T-helper 2 cell treated with Interferon-gamma antibody and Interleukin-4, amounts not matched to agents 5 μg/mL and 100 μg/mL, for 36 hours (primary cell): ENCODE measurements at regions not wholly inside any gene's neighbourhood (a gene's known extent, or its start where the extent isn't known, plus 50 kb on each side); places are given as distances from the start of the nearest gene placed in this dataset.
"Not testable (repeated sequence)": the region's sequence is repeated elsewhere in the genome, so short reads cannot be mapped to it uniquely, and the experiment has no call there.

Source experiments
- DNase-seq: peaks from one replicate; pipeline ENCODE4 v3.0.0; 2021; ENCODE audit warnings: low spot score
- H3K27ac Mint-ChIP-seq: one replicate; pipeline ENCODE4 v1.8.0; 2021; ENCODE audit warnings: mild to moderate bottlenecking, mixed read lengths
- H3K27me3 Mint-ChIP-seq: one replicate; pipeline ENCODE4 v1.8.0; 2021; ENCODE audit warnings: low read depth, mixed read lengths
- H3K36me3 Mint-ChIP-seq: one replicate; pipeline ENCODE4 v1.8.0; 2021; ENCODE audit warnings: low read depth, mixed read lengths
- H3K4me1 Mint-ChIP-seq: one replicate; pipeline ENCODE4 v1.8.0; 2021; ENCODE audit warnings: low read depth, mixed read lengths
- H3K4me3 Mint-ChIP-seq: one replicate; pipeline ENCODE4 v1.8.0; 2022; ENCODE audit warnings: mild to moderate bottlenecking, moderate library complexity, mixed read lengths
- H3K9me3 Mint-ChIP-seq: one replicate; pipeline ENCODE4 v1.8.0; 2021; ENCODE audit warnings: mixed read lengths

- Mint-ChIP-seq H3K36me3 (no peaks in the 10 kb centered on the region), H3K4me3 (no peak overlapping the region), H3K27ac (no peak overlapping the region), H3K27me3 (no peaks in the 10 kb centered on the region), H3K9me3 (peaks cover 17% of the 10 kb centered on the region), H3K4me1 (no peaks in the 10 kb centered on the region)
- no peak for DNase-seq
Measured at GRCh38 chr14:37697489-37698121, 102.2 kb downstream of the TTC6 start.

- H3K4me1 Mint-ChIP-seq = no peaks in the 10 kb centered on the region
- H3K27me3 Mint-ChIP-seq = no peaks in the 10 kb centered on the region
- no peak overlapping the region for H3K27ac Mint-ChIP-seq
- DNase-seq = no peak
- H3K36me3 Mint-ChIP-seq = no peaks in the 10 kb centered on the region
- no peak overlapping the region for H3K4me3 Mint-ChIP-seq
- peaks cover 4% of the 10 kb centered on the region for H3K9me3 Mint-ChIP-seq
Measured at GRCh38 chr14:37698840-37699777, 103.7 kb downstream of the TTC6 start.

GRCh38 chr14:37707716-37708115 lies 112.3 kb downstream of the TTC6 start:
- no peak overlapping the region for H3K4me3 Mint-ChIP-seq
- H3K36me3 Mint-ChIP-seq = no peaks in the 10 kb centered on the region
- H3K4me1 Mint-ChIP-seq = no peaks in the 10 kb centered on the region
- no peak for DNase-seq
- H3K27me3 Mint-ChIP-seq = no peaks in the 10 kb centered on the region
- H3K27ac Mint-ChIP-seq = no peak overlapping the region
- no peaks in the 10 kb centered on the region for H3K9me3 Mint-ChIP-seq

DNA sequence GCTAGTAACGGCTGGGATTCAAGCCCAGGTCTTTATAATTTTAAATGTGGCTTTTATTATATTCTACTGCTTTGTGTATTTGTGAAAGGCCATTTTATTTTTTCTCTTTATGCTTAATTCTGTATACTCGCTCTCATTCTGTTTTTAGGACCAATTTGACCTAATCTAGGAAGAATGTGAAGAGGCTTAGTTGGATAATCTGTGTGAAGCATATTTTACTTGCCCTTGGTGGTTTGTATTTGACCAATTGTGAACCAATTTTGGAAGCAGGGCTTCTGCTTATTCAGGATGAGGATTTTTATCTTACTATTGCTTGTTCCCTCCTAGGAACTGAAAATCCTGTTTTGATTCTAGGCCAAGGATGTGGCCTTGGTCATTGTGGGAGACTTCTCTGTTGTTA lies 113.1 kb downstream of the TTC6 start:
- H3K27ac Mint-ChIP-seq = no peak overlapping the region
- H3K9me3 Mint-ChIP-seq = no peaks in the 10 kb centered on the region
- no peak for DNase-seq
- H3K4me3 Mint-ChIP-seq = no peak overlapping the region
- no peaks in the 10 kb centered on the region for H3K36me3 Mint-ChIP-seq
- H3K27me3 Mint-ChIP-seq = no peaks in the 10 kb centered on the region
- no peaks in the 10 kb centered on the region for H3K4me1 Mint-ChIP-seq

- H3K36me3 Mint-ChIP-seq = no peaks in the 10 kb centered on the region
- DNase-seq = no peak
- no peaks in the 10 kb centered on the region for H3K4me1 Mint-ChIP-seq
- no peaks in the 10 kb centered on the region for H3K27me3 Mint-ChIP-seq
- no peak overlapping the region for H3K4me3 Mint-ChIP-seq
- no peaks in the 10 kb centered on the region for H3K9me3 Mint-ChIP-seq
- H3K27ac Mint-ChIP-seq = no peak overlapping the region
Measured at GRCh38 chr14:37709419-37710195, 114.2 kb downstream of the TTC6 start.

DNA sequence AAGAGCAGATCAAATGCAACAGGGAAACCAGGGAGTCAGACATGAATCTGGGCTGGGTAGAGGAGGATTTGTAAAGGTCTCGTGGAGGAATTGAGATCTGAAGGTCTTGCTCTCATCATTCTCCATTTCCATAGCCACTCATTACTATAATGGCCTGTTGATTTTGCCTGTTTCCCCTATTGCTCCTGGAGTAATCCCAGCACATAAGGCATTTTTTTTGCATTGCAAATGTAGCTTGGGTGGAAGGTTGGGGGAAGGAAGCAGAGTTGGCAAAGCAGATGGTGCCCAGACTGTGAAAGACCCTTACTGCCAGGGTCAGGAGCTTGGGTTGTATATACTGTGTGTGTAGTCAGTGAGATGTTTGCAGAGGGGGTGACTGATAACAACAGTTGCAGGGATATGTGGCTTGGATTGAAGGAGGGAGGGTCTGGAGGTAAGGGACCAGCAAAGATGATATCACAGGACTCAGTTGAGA lies 116.0 kb downstream of the TTC6 start:
- Mint-ChIP-seq H3K4me3 (no peak overlapping the region), H3K27me3 (no peaks in the 10 kb centered on the region), H3K27ac (no peak overlapping the region), H3K4me1 (no peaks in the 10 kb centered on the region), H3K36me3 (no peaks in the 10 kb centered on the region), H3K9me3 (no peaks in the 10 kb centered on the region)
- DNase-seq = no peak

- Mint-ChIP-seq H3K27me3 (no peaks in the 10 kb centered on the region), H3K9me3 (no peaks in the 10 kb centered on the region), H3K27ac (no peak overlapping the region), H3K4me1 (no peaks in the 10 kb centered on the region), H3K36me3 (no peaks in the 10 kb centered on the region), H3K4me3 (no peak overlapping the region)
- DNase-seq = no peak
Measured at GRCh38 chr14:37711831-37712475, 116.5 kb downstream of the TTC6 start.

DNA sequence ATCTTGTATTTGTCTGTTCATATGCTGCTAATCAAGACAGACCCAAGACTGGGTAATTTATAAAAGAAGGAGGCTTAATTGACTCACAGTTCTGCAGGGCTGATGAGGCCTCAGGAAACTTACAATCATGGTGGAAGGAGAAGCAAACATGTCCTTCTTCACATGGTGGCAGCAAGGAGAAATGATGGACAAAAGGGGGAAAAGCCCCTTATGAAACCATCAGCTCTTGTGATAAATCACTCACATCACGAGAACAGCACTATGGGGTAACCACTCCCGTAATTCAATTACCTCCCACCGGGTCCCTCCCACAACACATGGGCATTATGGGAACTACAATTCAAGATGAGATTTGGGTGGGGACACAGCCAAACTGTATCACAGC lies 117.0 kb downstream of the TTC6 start:
- not testable (repeated sequence) for H3K27ac Mint-ChIP-seq, H3K27me3 Mint-ChIP-seq, DNase-seq, H3K4me3 Mint-ChIP-seq, H3K9me3 Mint-ChIP-seq, H3K36me3 Mint-ChIP-seq, H3K4me1 Mint-ChIP-seq

DNA sequence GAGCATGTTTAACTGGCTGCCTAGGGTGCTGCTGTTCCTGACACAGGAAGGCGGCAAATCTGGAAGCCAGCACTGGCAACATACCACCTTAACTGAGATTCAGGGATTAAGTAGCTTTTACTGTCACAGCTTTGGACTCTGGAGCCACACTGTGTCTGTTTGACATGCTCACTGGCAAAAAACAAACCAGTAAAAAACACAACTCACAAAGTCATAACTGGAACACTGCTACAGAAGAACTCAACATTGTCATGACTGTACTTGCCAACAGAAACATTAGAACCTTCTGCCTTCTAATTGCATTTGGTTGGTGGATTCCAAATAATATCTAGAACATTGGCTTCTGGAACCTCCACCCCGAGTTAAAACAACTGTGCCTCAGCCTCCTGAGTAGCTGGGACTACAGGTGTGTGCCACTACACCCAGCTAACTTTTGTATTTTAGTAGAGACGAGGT lies 117.6 kb downstream of the TTC6 start:
- H3K4me1 Mint-ChIP-seq = no peaks in the 10 kb centered on the region
- no peaks in the 10 kb centered on the region for H3K36me3 Mint-ChIP-seq
- no peaks in the 10 kb centered on the region for H3K27me3 Mint-ChIP-seq
- DNase-seq = no peak
- H3K4me3 Mint-ChIP-seq = no peak overlapping the region
- H3K9me3 Mint-ChIP-seq = no peaks in the 10 kb centered on the region
- H3K27ac Mint-ChIP-seq = no peak overlapping the region

- no peaks in the 10 kb centered on the region for H3K9me3 Mint-ChIP-seq
- no peaks in the 10 kb centered on the region for H3K36me3 Mint-ChIP-seq
- H3K27me3 Mint-ChIP-seq = no peaks in the 10 kb centered on the region
- DNase-seq = no peak
- no peak overlapping the region for H3K27ac Mint-ChIP-seq
- no peaks in the 10 kb centered on the region for H3K4me1 Mint-ChIP-seq
- no peak overlapping the region for H3K4me3 Mint-ChIP-seq
Measured at GRCh38 chr14:37720131-37720530, 124.7 kb downstream of the TTC6 start.

DNA sequence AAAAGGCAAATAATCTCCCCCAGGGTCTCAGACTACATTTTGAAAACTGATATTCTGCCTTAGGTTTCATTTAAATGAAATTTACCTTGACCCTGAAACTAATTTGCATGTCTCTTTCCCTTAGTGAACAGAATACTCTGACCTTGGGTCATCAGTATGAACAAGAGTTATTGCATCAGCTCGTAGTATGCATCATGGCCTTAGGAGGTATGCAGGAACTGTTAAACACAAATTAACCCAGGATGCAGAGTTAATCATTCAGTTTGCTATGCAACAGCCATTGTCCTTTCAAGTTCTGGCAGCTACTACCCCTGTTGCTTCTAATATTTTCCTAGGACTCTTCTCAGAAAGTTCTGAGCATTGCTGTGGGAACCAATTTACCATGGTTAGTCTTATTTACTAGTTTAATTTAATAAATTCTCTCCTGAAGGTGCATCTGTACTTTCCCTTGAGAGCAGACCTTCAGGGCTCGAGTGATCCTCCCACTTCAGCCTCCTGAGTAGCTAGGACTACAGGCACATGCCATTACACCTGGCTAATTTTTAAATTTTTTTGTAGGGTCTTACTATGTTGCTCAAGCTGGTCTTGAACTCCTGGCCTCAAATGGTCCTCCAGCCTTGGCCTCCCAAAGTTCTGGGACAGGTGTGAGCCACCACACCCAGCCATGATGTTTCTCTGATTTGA lies 126.7 kb downstream of the TTC6 start:
- no peaks in the 10 kb centered on the region for H3K4me1 Mint-ChIP-seq
- H3K27ac Mint-ChIP-seq = no peak overlapping the region
- no peaks in the 10 kb centered on the region for H3K9me3 Mint-ChIP-seq
- no peak overlapping the region for H3K4me3 Mint-ChIP-seq
- DNase-seq = no peak
- no peaks in the 10 kb centered on the region for H3K27me3 Mint-ChIP-seq
- H3K36me3 Mint-ChIP-seq = no peaks in the 10 kb centered on the region

DNA sequence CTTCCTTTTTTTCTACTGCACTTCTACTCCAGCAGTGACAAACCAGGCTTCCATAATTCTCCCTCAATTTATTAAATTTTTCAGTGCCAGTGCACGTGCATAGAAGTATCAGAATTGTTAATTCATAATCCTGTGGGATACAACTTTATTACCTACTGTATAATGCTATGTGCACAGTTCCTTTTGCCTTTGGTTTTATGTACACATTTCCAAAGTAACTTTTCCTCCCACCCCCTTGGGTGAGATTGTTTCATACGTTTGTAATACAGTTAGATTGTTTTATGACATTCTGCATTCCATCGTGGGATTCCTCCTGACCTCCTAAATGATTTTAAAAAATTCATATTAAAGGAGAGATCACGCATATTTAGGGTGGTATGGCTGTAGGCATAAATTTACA lies 128.1 kb downstream of the TTC6 start:
- H3K4me1 Mint-ChIP-seq = no peaks in the 10 kb centered on the region
- no peak overlapping the region for H3K4me3 Mint-ChIP-seq
- no peaks in the 10 kb centered on the region for H3K27me3 Mint-ChIP-seq
- H3K36me3 Mint-ChIP-seq = no peaks in the 10 kb centered on the region
- H3K27ac Mint-ChIP-seq = no peak overlapping the region
- no peaks in the 10 kb centered on the region for H3K9me3 Mint-ChIP-seq
- no peak for DNase-seq

DNA sequence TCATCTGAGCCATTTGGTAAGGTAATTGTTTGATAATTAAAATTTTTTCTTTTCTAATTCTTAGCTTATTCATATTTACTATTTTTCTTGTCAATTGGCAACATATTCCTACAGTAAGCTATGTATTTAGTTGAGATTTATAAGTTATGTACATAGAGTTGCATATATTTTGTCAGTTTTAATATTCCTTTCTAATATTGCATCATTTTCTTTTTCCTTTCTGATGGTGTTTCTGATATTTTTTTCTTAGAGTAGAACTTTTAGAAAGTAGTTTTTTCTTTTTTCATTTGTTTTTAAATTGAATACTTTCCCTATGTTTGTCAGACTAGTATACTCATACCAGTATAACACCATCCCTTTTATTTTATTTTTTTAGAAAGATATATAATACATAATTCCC lies 131.3 kb downstream of the TTC6 start:
- no peaks in the 10 kb centered on the region for H3K36me3 Mint-ChIP-seq
- no peaks in the 10 kb centered on the region for H3K27me3 Mint-ChIP-seq
- DNase-seq = no peak
- no peaks in the 10 kb centered on the region for H3K4me1 Mint-ChIP-seq
- no peaks in the 10 kb centered on the region for H3K9me3 Mint-ChIP-seq
- no peak overlapping the region for H3K4me3 Mint-ChIP-seq
- H3K27ac Mint-ChIP-seq = no peak overlapping the region
